ENCODE measurements at regions not wholly inside any gene's neighbourhood (a gene's known extent, or its start where the extent isn't known, plus 50 kb on each side); places are given as distances from the start of the nearest gene placed in this dataset.

DNA sequence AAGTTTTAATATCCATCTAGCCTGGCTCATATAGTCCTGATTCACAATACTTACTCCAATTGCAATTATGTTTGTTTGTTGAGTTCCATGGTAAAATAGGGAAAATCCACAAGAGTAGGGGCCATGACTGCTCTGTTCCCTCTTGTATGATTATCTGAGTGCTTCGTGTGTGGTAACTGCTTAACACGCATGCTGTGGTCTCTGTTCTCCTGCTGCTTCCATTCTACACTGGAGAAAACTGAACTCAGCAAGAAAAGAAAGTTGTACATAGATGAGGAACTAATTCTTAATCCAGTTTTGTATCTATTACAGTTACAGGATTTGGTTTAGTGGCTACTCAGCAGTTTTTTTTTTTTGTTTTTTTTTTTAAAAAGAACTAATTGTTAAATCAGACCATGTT lies 223.0 kb upstream of the SATB1 start:
- no peak overlapping the region for H3K27ac ChIP-seq (ENCODE audit: low read length)
- no peaks in the 10 kb centered on the region for H3K9me3 ChIP-seq (ENCODE audit: control insufficient read depth, low read depth, low read length)
- no peak overlapping the region for H3K4me3 ChIP-seq (ENCODE audit: low read length)
- WGBS (ENCODE audit: insufficient coverage, low lambda C conversion rate) = no CpG with 5 or more reads among the region's 2 CpGs
- H3K4me1 ChIP-seq (ENCODE audit: control insufficient read depth, insufficient read depth, low read length) = no peaks in the 10 kb centered on the region
- H3K36me3 ChIP-seq (ENCODE audit: control insufficient read depth, insufficient read depth, low read length) = no peaks in the 10 kb centered on the region
- H3K27me3 ChIP-seq (ENCODE audit: control insufficient read depth, insufficient read depth, low read length) = no peaks in the 10 kb centered on the region
- DNase-seq = no peak

DNA sequence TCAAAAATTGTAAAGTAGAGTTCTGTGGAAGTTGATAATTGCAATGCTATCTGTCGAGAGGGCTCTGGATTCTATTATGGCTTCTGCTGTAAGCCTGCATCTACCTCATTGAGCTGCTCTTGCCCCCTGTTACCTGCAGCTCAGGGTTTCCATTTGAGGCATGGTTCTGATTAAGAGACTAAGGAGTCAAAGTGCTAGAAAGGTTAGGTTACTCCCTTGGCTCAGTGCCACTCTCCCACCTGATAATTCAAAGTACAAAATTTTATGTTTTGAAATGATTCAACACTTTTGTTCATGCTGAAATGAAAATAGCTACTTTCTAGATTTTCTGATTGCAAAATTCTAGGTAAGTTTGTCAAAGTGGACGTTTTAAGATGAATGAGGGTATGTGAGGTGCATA lies 220.5 kb upstream of the SATB1 start:
- no peak for DNase-seq
- H3K36me3 ChIP-seq (ENCODE audit: control insufficient read depth, insufficient read depth, low read length) = no peaks in the 10 kb centered on the region
- H3K4me3 ChIP-seq (ENCODE audit: low read length) = no peak overlapping the region
- no peaks in the 10 kb centered on the region for H3K4me1 ChIP-seq (ENCODE audit: control insufficient read depth, insufficient read depth, low read length)
- H3K27ac ChIP-seq (ENCODE audit: low read length) = no peak overlapping the region
- WGBS (ENCODE audit: insufficient coverage, low lambda C conversion rate) = no CpG with 5 or more reads among the region's 2 CpGs
- H3K27me3 ChIP-seq (ENCODE audit: control insufficient read depth, insufficient read depth, low read length) = no peaks in the 10 kb centered on the region
- no peaks in the 10 kb centered on the region for H3K9me3 ChIP-seq (ENCODE audit: control insufficient read depth, low read depth, low read length)

DNA sequence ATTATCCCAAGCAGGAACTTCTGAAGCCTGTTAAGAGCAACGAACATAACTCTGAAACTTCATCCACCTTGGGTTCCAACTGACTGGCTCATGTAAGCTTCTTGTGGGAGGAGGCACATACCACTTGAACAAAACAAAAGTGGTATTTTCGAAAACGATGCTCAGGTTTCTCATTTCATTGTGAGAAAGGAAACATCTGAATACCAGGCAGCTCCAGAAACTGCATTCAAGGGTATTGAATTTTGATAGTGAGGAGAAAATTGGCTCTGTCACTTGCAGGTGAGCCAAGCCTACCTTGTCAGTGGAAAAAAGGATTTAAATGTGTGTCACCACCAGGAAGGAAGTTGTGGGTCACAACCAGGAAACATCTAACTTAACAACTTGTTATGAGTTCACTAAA lies 218.1 kb upstream of the SATB1 start:
- H3K4me3 ChIP-seq (ENCODE audit: low read length) = no peak overlapping the region
- H3K27me3 ChIP-seq (ENCODE audit: control insufficient read depth, insufficient read depth, low read length) = no peaks in the 10 kb centered on the region
- no peak overlapping the region for H3K27ac ChIP-seq (ENCODE audit: low read length)
- DNase-seq = no peak
- 100% methylated on average over 1 of the region's 3 CpGs for WGBS (ENCODE audit: insufficient coverage, low lambda C conversion rate)
- no peaks in the 10 kb centered on the region for H3K36me3 ChIP-seq (ENCODE audit: control insufficient read depth, insufficient read depth, low read length)
- no peaks in the 10 kb centered on the region for H3K4me1 ChIP-seq (ENCODE audit: control insufficient read depth, insufficient read depth, low read length)
- H3K9me3 ChIP-seq (ENCODE audit: control insufficient read depth, low read depth, low read length) = no peaks in the 10 kb centered on the region

DNA sequence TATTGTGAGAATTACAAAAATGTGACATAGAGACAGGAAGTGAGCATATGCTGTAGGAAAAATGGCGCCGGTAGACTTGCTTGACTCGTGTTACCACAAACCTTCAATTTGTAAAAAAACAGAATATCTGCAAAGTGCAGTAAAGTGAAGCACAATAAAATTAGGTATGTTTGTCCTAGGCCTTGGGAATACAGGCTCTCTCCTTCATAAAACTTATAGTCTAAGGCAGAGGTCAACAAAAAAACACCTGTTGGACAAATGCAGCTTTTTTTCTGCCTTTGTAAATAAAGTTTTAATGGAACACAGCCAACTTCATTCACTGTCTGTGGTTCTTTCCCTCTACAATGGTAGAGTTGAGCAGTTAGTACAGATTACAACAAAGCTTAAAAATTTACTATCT lies 216.8 kb upstream of the SATB1 start:
- Histone ChIP-seq H3K4me1 (ENCODE audit: control insufficient read depth, insufficient read depth, low read length) (no peaks in the 10 kb centered on the region), H3K27ac (ENCODE audit: low read length) (no peak overlapping the region), H3K9me3 (ENCODE audit: control insufficient read depth, low read depth, low read length) (no peaks in the 10 kb centered on the region), H3K4me3 (ENCODE audit: low read length) (no peak overlapping the region), H3K36me3 (ENCODE audit: control insufficient read depth, insufficient read depth, low read length) (no peaks in the 10 kb centered on the region), H3K27me3 (ENCODE audit: control insufficient read depth, insufficient read depth, low read length) (no peaks in the 10 kb centered on the region)
- no CpG with 5 or more reads among the region's 3 CpGs for WGBS (ENCODE audit: insufficient coverage, low lambda C conversion rate)
- DNase-seq = no peak

DNA sequence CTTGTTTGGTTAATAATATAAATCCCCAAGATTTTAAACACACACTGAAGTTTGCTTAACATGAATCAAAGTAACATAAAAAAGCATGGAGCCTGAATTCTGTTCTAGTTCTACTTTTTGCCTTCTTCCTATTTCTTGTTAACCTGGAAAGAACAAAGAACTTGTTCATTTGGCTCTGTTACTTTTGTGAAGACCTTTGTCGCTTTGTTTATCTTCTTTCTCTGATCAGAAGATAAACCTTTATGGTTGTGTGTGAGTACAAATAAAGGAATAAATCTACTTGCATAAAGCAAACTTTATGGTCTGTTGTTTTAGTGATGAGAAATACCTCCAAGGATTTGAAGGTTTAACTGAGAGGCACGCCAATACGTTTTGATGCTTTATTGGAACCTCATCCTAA lies 210.1 kb upstream of the SATB1 start:
- no peaks in the 10 kb centered on the region for H3K4me1 ChIP-seq (ENCODE audit: control insufficient read depth, insufficient read depth, low read length)
- no peaks in the 10 kb centered on the region for H3K9me3 ChIP-seq (ENCODE audit: control insufficient read depth, low read depth, low read length)
- H3K27ac ChIP-seq (ENCODE audit: low read length) = no peak overlapping the region
- no peaks in the 10 kb centered on the region for H3K27me3 ChIP-seq (ENCODE audit: control insufficient read depth, insufficient read depth, low read length)
- H3K4me3 ChIP-seq (ENCODE audit: low read length) = no peak overlapping the region
- DNase-seq = no peak
- WGBS (ENCODE audit: insufficient coverage, low lambda C conversion rate) = 0% methylated on average over 1 of the region's 3 CpGs
- no peaks in the 10 kb centered on the region for H3K36me3 ChIP-seq (ENCODE audit: control insufficient read depth, insufficient read depth, low read length)

DNA sequence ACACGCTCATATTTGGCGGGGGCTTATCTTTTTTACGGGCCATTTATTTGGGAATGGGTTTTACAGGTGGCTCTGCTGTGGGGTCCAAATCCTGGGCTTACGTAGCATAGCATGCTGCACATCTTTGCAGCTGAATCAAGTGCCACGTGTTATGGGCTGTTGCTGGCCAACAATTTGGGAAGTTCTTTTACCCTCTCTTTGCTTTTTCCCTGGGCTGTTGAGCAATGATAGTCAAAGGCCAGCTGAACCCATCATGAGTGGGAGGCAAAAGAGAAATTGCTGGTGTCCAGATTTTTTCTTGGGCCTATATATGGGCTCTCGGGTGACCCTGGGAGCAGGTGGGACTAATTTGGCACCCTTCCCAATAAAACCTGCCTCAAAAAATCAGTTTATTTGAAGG lies 209.3 kb upstream of the SATB1 start:
- Histone ChIP-seq H3K36me3 (ENCODE audit: control insufficient read depth, insufficient read depth, low read length) (no peaks in the 10 kb centered on the region), H3K4me1 (ENCODE audit: control insufficient read depth, insufficient read depth, low read length) (no peaks in the 10 kb centered on the region), H3K27ac (ENCODE audit: low read length) (no peak overlapping the region), H3K4me3 (ENCODE audit: low read length) (no peak overlapping the region), H3K27me3 (ENCODE audit: control insufficient read depth, insufficient read depth, low read length) (no peaks in the 10 kb centered on the region), H3K9me3 (ENCODE audit: control insufficient read depth, low read depth, low read length) (no peaks in the 10 kb centered on the region)
- no CpG with 5 or more reads among the region's 6 CpGs for WGBS (ENCODE audit: insufficient coverage, low lambda C conversion rate)
- no peak for DNase-seq

DNA sequence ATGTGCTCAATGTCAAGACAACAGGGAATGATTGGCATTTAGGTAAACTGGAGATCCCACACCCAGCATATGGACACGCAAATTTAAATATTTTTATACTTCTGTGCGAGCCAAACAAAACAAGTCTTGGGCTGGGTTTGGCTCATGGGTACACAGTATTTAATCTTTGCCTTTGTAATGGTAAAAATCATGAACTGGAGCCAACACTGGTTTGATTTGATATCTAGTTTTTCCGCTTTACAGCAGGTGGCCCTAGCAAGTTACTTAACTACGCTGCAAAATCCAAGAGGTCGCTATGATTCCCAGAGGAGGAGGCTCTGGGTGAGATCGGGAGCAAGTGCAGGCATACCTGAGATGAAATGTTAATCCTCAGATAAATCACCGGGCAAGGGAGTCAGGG lies 207.9 kb upstream of the SATB1 start:
- no peak for DNase-seq
- Histone ChIP-seq H3K9me3 (ENCODE audit: control insufficient read depth, low read depth, low read length) (no peaks in the 10 kb centered on the region), H3K36me3 (ENCODE audit: control insufficient read depth, insufficient read depth, low read length) (no peaks in the 10 kb centered on the region), H3K27ac (ENCODE audit: low read length) (no peak overlapping the region), H3K4me3 (ENCODE audit: low read length) (no peak overlapping the region), H3K27me3 (ENCODE audit: control insufficient read depth, insufficient read depth, low read length) (no peaks in the 10 kb centered on the region), H3K4me1 (ENCODE audit: control insufficient read depth, insufficient read depth, low read length) (no peaks in the 10 kb centered on the region)
- 50% methylated on average over 2 of the region's 7 CpGs for WGBS (ENCODE audit: insufficient coverage, low lambda C conversion rate)

DNA sequence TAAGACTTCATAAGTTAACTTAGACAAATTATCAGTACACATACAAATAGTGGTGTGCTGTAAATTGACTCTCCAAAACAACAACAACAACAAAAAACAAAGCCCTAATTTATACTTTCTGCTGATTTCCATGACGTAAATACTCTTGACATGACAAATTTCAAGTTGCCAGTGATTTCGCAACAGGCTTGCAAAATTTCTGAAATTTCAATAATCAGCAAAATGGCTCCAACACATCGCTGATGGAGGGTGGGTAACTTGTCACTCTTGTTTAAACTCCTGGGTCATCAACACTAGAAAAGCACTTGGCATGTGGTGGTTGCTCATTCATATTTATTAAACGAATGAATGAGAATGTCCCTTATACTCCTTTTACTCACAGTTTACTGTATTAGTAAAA lies 205.2 kb upstream of the SATB1 start:
- DNase-seq = no peak
- Histone ChIP-seq H3K27me3 (ENCODE audit: control insufficient read depth, insufficient read depth, low read length) (no peaks in the 10 kb centered on the region), H3K4me3 (ENCODE audit: low read length) (no peak overlapping the region), H3K27ac (ENCODE audit: low read length) (no peak overlapping the region), H3K9me3 (ENCODE audit: control insufficient read depth, low read depth, low read length) (no peaks in the 10 kb centered on the region), H3K4me1 (ENCODE audit: control insufficient read depth, insufficient read depth, low read length) (no peaks in the 10 kb centered on the region), H3K36me3 (ENCODE audit: control insufficient read depth, insufficient read depth, low read length) (no peaks in the 10 kb centered on the region)
- no CpG with 5 or more reads among the region's 4 CpGs for WGBS (ENCODE audit: insufficient coverage, low lambda C conversion rate)

DNA sequence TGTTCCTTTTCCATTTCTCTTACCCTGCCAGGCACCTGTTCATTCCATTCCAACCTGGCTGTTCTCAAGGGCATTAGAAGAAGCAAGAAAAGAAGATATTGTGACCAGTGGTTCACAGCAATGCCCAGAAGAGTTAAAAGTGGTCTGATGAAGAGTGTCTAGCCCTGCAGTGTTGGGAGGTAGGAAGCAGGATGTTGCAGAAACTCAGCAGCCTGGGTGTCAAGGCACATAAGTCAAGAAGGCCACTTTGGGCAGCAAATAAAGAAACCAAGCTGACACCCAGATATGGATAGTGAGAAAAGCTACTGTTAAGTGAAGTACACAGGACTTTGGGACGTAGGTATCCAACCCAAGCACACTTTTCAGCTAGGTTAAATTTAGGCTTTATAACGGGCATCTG lies 199.9 kb upstream of the SATB1 start:
- Histone ChIP-seq H3K9me3 (ENCODE audit: control insufficient read depth, low read depth, low read length) (no peaks in the 10 kb centered on the region), H3K27me3 (ENCODE audit: control insufficient read depth, insufficient read depth, low read length) (no peaks in the 10 kb centered on the region), H3K4me1 (ENCODE audit: control insufficient read depth, insufficient read depth, low read length) (no peaks in the 10 kb centered on the region), H3K36me3 (ENCODE audit: control insufficient read depth, insufficient read depth, low read length) (no peaks in the 10 kb centered on the region), H3K27ac (ENCODE audit: low read length) (no peak overlapping the region), H3K4me3 (ENCODE audit: low read length) (no peak overlapping the region)
- no peak for DNase-seq
- WGBS (ENCODE audit: insufficient coverage, low lambda C conversion rate) = 100% methylated on average over 1 of the region's 2 CpGs

DNA sequence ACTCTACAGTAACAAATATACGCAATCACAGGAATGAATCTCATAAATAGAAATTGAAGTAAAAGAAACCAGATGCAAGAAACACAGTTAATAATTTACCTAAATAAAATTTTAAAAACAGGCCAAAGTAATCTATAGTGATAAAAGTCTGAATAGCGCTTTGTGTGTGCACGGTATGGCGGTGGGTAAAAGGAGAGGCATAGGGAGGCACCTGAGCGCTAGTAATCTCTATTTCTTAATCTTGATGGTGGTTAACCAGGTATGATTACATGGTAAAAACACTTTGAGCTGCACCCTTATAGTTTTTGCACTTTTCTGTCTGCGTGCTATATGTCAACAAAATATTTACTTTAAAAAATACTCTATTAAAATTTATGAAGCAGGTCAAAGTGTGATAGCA lies 198.1 kb upstream of the SATB1 start:
- Histone ChIP-seq H3K9me3 (ENCODE audit: control insufficient read depth, low read depth, low read length) (no peaks in the 10 kb centered on the region), H3K36me3 (ENCODE audit: control insufficient read depth, insufficient read depth, low read length) (no peaks in the 10 kb centered on the region), H3K4me3 (ENCODE audit: low read length) (no peak overlapping the region), H3K27me3 (ENCODE audit: control insufficient read depth, insufficient read depth, low read length) (no peaks in the 10 kb centered on the region), H3K27ac (ENCODE audit: low read length) (no peak overlapping the region), H3K4me1 (ENCODE audit: control insufficient read depth, insufficient read depth, low read length) (no peaks in the 10 kb centered on the region)
- WGBS (ENCODE audit: insufficient coverage, low lambda C conversion rate) = 83% methylated on average over 2 of the region's 6 CpGs
- DNase-seq = no peak

DNA sequence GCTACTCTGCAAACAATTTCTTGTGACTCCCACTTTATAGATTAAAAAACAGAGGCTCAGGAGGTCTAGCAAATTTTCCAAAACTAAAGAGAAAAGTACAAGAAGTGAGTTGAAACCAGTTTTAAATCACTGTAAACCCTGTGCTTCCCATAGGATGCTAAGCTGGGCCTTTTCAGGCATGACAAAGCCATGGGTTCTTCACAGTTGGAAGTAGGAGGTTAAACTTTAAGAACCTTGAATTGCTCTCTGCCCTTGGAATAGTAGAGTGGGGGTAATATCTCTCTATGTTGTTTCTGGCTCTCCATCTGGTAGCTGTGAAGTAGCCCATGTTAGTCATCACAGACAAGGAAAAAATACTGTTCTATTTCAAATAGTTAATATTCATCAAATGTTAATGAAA lies 193.6 kb upstream of the SATB1 start:
- Histone ChIP-seq H3K27me3 (ENCODE audit: control insufficient read depth, insufficient read depth, low read length) (no peaks in the 10 kb centered on the region), H3K36me3 (ENCODE audit: control insufficient read depth, insufficient read depth, low read length) (no peaks in the 10 kb centered on the region), H3K9me3 (ENCODE audit: control insufficient read depth, low read depth, low read length) (no peaks in the 10 kb centered on the region), H3K4me1 (ENCODE audit: control insufficient read depth, insufficient read depth, low read length) (no peaks in the 10 kb centered on the region), H3K27ac (ENCODE audit: low read length) (no peak overlapping the region), H3K4me3 (ENCODE audit: low read length) (no peak overlapping the region)
- DNase-seq = no peak

Data from large intestine (tissue), 3 donors.